GM21515 (cell line): ENCODE measurements at regions not wholly inside any gene's neighbourhood (a gene's known extent, or its start where the extent isn't known, plus 50 kb on each side); places are given as distances from the start of the nearest gene placed in this dataset.

ENCODE experiments used
- ATAC-seq: cut with Tn5 transposase; IDR thresholded peaks from one replicate; pipeline ENCODE4 v1.9.1; 2021; ENCODE audit not compliant: unreplicated experiment

- ATAC-seq: no peak
Observed at GRCh38 chr11:10358696-10359095, 53.8 kb downstream of the ADM start.

GRCh38 chr11:10359171-10359570 is 54.3 kb downstream of the ADM start:
- no peak for ATAC-seq

GRCh38 chr11:10360835-10361234 is 56.0 kb downstream of the ADM start:
- no peak for ATAC-seq

- ATAC-seq: no peak
Observed at GRCh38 chr11:10365045-10365444, 60.2 kb downstream of the ADM start.

GRCh38 chr11:10366568-10367331 is 61.9 kb downstream of the ADM start:
- peak; percentile 63 for ATAC-seq

GRCh38 chr11:10371926-10372641 is 67.2 kb downstream of the ADM start:
- no peak for ATAC-seq

- no peak for ATAC-seq
Observed at GRCh38 chr11:10373340-10373739, 68.5 kb downstream of the ADM start.

GRCh38 chr11:10373929-10374328 is 69.1 kb downstream of the ADM start:
- no peak for ATAC-seq

GRCh38 chr11:10374386-10374785 is 69.5 kb downstream of the ADM start:
- no peak for ATAC-seq

- no peak for ATAC-seq
Observed at GRCh38 chr11:10375280-10375971, 70.6 kb downstream of the ADM start.

GRCh38 chr11:10376061-10376460 is 71.2 kb downstream of the ADM start:
- ATAC-seq: no peak

GRCh38 chr11:10377183-10377582 is 72.3 kb downstream of the ADM start:
- no peak for ATAC-seq

GRCh38 chr11:10378362-10378761 is 73.5 kb downstream of the ADM start:
- no peak for ATAC-seq

- ATAC-seq: no peak
Observed at GRCh38 chr11:10379022-10379421, 74.1 kb downstream of the ADM start.

- no peak for ATAC-seq
Observed at GRCh38 chr11:10379426-10379825, 74.6 kb downstream of the ADM start.

GRCh38 chr11:10379871-10380568 is 75.0 kb upstream of the AMPD3 start:
- no peak for ATAC-seq

GRCh38 chr11:10380921-10381320 is 74.1 kb upstream of the AMPD3 start:
- ATAC-seq: no peak

- no peak for ATAC-seq
Observed at GRCh38 chr11:10381736-10382135, 73.3 kb upstream of the AMPD3 start.

GRCh38 chr11:10382518-10382917 is 72.5 kb upstream of the AMPD3 start:
- ATAC-seq: no peak

- no peak for ATAC-seq
Observed at GRCh38 chr11:10385696-10386095, 69.4 kb upstream of the AMPD3 start.

- no peak for ATAC-seq
Observed at GRCh38 chr11:10386361-10386760, 68.7 kb upstream of the AMPD3 start.
